Colon (tissue), 2 donors: ENCODE measurements at regions not wholly inside any gene's neighbourhood (a gene's known extent, or its start where the extent isn't known, plus 50 kb on each side); places are given as distances from the start of the nearest gene placed in this dataset.

Experiments used
- FAIRE-seq: peaks from 2 replicates; lab custom pipeline; 2012; peaks lifted over from hg19 to GRCh38; lab: Jason Lieb, UNC
- donor health status: control.
- donor health status: control.

- no peak for FAIRE-seq
Measured at GRCh38 chr5:153130296-153130695, 360.2 kb upstream of the GRIA1 start.

- no peak for FAIRE-seq
Measured at GRCh38 chr5:153135411-153135810, 355.1 kb upstream of the GRIA1 start.

GRCh38 chr5:153136910-153137614 is 353.4 kb upstream of the GRIA1 start:
- no peak for FAIRE-seq

- no peak for FAIRE-seq
Measured at GRCh38 chr5:153147891-153148623, 342.4 kb upstream of the GRIA1 start.

GRCh38 chr5:153148624-153148976 is 341.9 kb upstream of the GRIA1 start:
- no peak for FAIRE-seq

GRCh38 chr5:153151558-153151957 is 338.9 kb upstream of the GRIA1 start:
- FAIRE-seq, result no peak

GRCh38 chr5:153153086-153153485 is 337.4 kb upstream of the GRIA1 start:
- no peak for FAIRE-seq

- FAIRE-seq, result no peak
Measured at GRCh38 chr5:153157156-153157555, 333.3 kb upstream of the GRIA1 start.

- no peak for FAIRE-seq
Measured at GRCh38 chr5:153158608-153159007, 331.9 kb upstream of the GRIA1 start.

GRCh38 chr5:153159616-153160015 is 330.9 kb upstream of the GRIA1 start:
- FAIRE-seq, result no peak

- FAIRE-seq, result no peak
Measured at GRCh38 chr5:153168241-153168640, 322.2 kb upstream of the GRIA1 start.

GRCh38 chr5:153187503-153187902 is 303.0 kb upstream of the GRIA1 start:
- FAIRE-seq, result no peak

GRCh38 chr5:153206361-153206760 is 284.1 kb upstream of the GRIA1 start:
- no peak for FAIRE-seq

GRCh38 chr5:153209016-153209415 is 281.5 kb upstream of the GRIA1 start:
- no peak for FAIRE-seq

GRCh38 chr5:153209687-153210086 is 280.8 kb upstream of the GRIA1 start:
- no peak for FAIRE-seq

GRCh38 chr5:153211076-153211475 is 279.4 kb upstream of the GRIA1 start:
- no peak for FAIRE-seq

GRCh38 chr5:153212471-153212870 is 278.0 kb upstream of the GRIA1 start:
- FAIRE-seq, result no peak

GRCh38 chr5:153222936-153223335 is 267.5 kb upstream of the GRIA1 start:
- FAIRE-seq, result no peak

- no peak for FAIRE-seq
Measured at GRCh38 chr5:153223376-153223775, 267.1 kb upstream of the GRIA1 start.

- FAIRE-seq, result no peak
Measured at GRCh38 chr5:153224651-153225050, 265.8 kb upstream of the GRIA1 start.

GRCh38 chr5:153233933-153234332 is 256.5 kb upstream of the GRIA1 start:
- no peak for FAIRE-seq

GRCh38 chr5:153236319-153236718 is 254.2 kb upstream of the GRIA1 start:
- FAIRE-seq, result no peak

- FAIRE-seq, result no peak
Measured at GRCh38 chr5:153237671-153238332, 252.7 kb upstream of the GRIA1 start.
